ENCODE measurements at regions not wholly inside any gene's neighbourhood (a gene's known extent, or its start where the extent isn't known, plus 50 kb on each side); places are given as distances from the start of the nearest gene placed in this dataset.

GRCh38 chr2:145820651-145821050 is 1300.7 kb upstream of the ZEB2 start:
- DNase-seq (ENCODE audit: low spot score in 2 of 2) = no peak

GRCh38 chr2:145818890-145819504 is 1299.1 kb upstream of the ZEB2 start:
- no peak for TF ChIP-seq CTCF (IDR thresholded peaks at IDR 0.05)
- TF ChIP-seq EP300 (IDR thresholded peaks at IDR 0.05) = no peak
- no peak for TF ChIP-seq POLR2A (IDR thresholded peaks at IDR 0.05)
- TF ChIP-seq POLR2AphosphoS5 (IDR thresholded peaks at IDR 0.05) = no peak
- DNase-seq (ENCODE audit: low spot score in 2 of 2) = no peak
- no peaks in the 10 kb centered on the region for H3K36me3 ChIP-seq
- no peaks in the 10 kb centered on the region for H3K9me3 ChIP-seq
- H3K27me3 ChIP-seq = no peaks in the 10 kb centered on the region
- H3K27ac ChIP-seq = no peak overlapping the region
- H3K4me1 ChIP-seq = no peaks in the 10 kb centered on the region
- H3K4me3 ChIP-seq = no peak overlapping the region

More at GRCh38 chr2:145820651-145821050, 1300.7 kb upstream of the ZEB2 start:
- Histone ChIP-seq H3K27me3 (no peaks in the 10 kb centered on the region), H3K4me1 (no peaks in the 10 kb centered on the region), H3K4me3 (no peak overlapping the region), H3K9me3 (no peaks in the 10 kb centered on the region), H3K27ac (no peak overlapping the region), H3K36me3 (no peaks in the 10 kb centered on the region)
- TF ChIP-seq POLR2A (IDR thresholded peaks at IDR 0.05) (no peak), POLR2AphosphoS5 (IDR thresholded peaks at IDR 0.05) (no peak), CTCF (IDR thresholded peaks at IDR 0.05) (no peak), EP300 (IDR thresholded peaks at IDR 0.05) (no peak)

DNA sequence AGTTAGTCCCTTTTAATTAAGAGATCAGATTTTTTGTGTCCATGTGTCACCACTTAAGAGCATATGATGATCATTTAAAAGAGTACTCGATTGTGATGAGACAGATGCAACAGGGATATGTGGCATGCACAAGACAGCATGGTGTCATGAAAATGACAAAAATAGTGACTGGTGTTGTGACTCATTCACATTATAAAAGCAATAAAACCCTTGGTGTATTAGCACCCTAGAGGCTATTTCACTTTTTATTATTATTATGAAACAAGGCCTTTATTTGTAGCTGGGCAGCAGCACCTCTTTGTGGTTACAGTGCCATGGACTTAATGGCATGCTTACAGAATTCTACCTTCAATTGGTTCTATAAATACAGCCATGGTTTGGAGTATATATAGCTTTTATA is 1296.0 kb upstream of the ZEB2 start:
- no peak overlapping the region for H3K4me3 ChIP-seq
- no peak overlapping the region for H3K27ac ChIP-seq
- 44% methylated on average over 1 of the region's 1 CpG for WGBS
- no peaks in the 10 kb centered on the region for H3K9me3 ChIP-seq
- no peak for TF ChIP-seq POLR2A (IDR thresholded peaks at IDR 0.05)
- TF ChIP-seq EP300 (IDR thresholded peaks at IDR 0.05) = no peak
- no peak for TF ChIP-seq POLR2AphosphoS5 (IDR thresholded peaks at IDR 0.05)
- TF ChIP-seq CTCF (IDR thresholded peaks at IDR 0.05) = no peak
- no peaks in the 10 kb centered on the region for H3K36me3 ChIP-seq
- H3K4me1 ChIP-seq = no peaks in the 10 kb centered on the region
- no peaks in the 10 kb centered on the region for H3K27me3 ChIP-seq
- DNase-seq (ENCODE audit: low spot score in 2 of 2) = no peak

GRCh38 chr2:145813481-145813880 is 1293.6 kb upstream of the ZEB2 start:
- Histone ChIP-seq H3K4me3 (no peak overlapping the region), H3K9me3 (no peaks in the 10 kb centered on the region), H3K27me3 (no peaks in the 10 kb centered on the region), H3K27ac (no peak overlapping the region), H3K4me1 (no peaks in the 10 kb centered on the region), H3K36me3 (no peaks in the 10 kb centered on the region)
- WGBS = 68% methylated on average over 3 of the region's 3 CpGs
- no peak for DNase-seq (ENCODE audit: low spot score in 2 of 2)
- no peak for TF ChIP-seq EP300 (IDR thresholded peaks at IDR 0.05)
- no peak for TF ChIP-seq POLR2AphosphoS5 (IDR thresholded peaks at IDR 0.05)
- TF ChIP-seq POLR2A (IDR thresholded peaks at IDR 0.05) = no peak
- no peak for TF ChIP-seq CTCF (IDR thresholded peaks at IDR 0.05)

- no peak overlapping the region for H3K27ac ChIP-seq
- TF ChIP-seq EP300 (IDR thresholded peaks at IDR 0.05) = no peak
- no peak for TF ChIP-seq POLR2AphosphoS5 (IDR thresholded peaks at IDR 0.05)
- TF ChIP-seq POLR2A (IDR thresholded peaks at IDR 0.05) = no peak
- no peak for TF ChIP-seq CTCF (IDR thresholded peaks at IDR 0.05)
- DNase-seq (ENCODE audit: low spot score in 2 of 2) = no peak
- no peaks in the 10 kb centered on the region for H3K9me3 ChIP-seq
- no peak overlapping the region for H3K4me3 ChIP-seq
- H3K27me3 ChIP-seq = no peaks in the 10 kb centered on the region
- no peaks in the 10 kb centered on the region for H3K36me3 ChIP-seq
- H3K4me1 ChIP-seq = no peaks in the 10 kb centered on the region
- WGBS = 67% methylated on average over 2 of the region's 2 CpGs
These were observed 1292.2 kb upstream of the ZEB2 start for GRCh38 chr2:145812165-145812554.

All from suprapubic skin (tissue), 4 donors.